GM18505 (cell line): ENCODE measurements at regions not wholly inside any gene's neighbourhood (a gene's known extent, or its start where the extent isn't known, plus 50 kb on each side); places are given as distances from the start of the nearest gene placed in this dataset.
"Not testable (repeated sequence)": the region's sequence is repeated elsewhere in the genome, so short reads cannot be mapped to it uniquely, and the experiment has no call there.

Experiments used
- ATAC-seq: cut with Tn5 transposase; IDR thresholded peaks from one replicate; pipeline ENCODE4 v1.9.1; 2021; ENCODE audit not compliant: unreplicated experiment
- POLR2A ChIP-seq: IDR thresholded peaks from 4 replicates; pipeline ENCODE4 v1.6.1; 2011; ENCODE audit warnings: borderline replicate concordance; ENCODE audit not compliant: insufficient read depth, insufficient read length; ENCODE audit errors: extremely low read depth

- no peak for ATAC-seq
Measured at GRCh38 chr2:235413064-235413463, 80.8 kb upstream of the AGAP1 start.

GRCh38 chr2:235414422-235414821 is 79.4 kb upstream of the AGAP1 start:
- no peak for TF ChIP-seq POLR2A
- no peak for ATAC-seq

More at GRCh38 chr2:235413064-235413463, 80.8 kb upstream of the AGAP1 start:
- no peak for TF ChIP-seq POLR2A

- no peak for ATAC-seq
- no peak for TF ChIP-seq POLR2A
Measured at GRCh38 chr2:235416858-235417499, 76.9 kb upstream of the AGAP1 start.

- no peak for TF ChIP-seq POLR2A
- no peak for ATAC-seq
Measured at GRCh38 chr2:235418918-235419317, 74.9 kb upstream of the AGAP1 start.

GRCh38 chr2:235419996-235420395 is 73.8 kb upstream of the AGAP1 start:
- TF ChIP-seq POLR2A = no peak
- ATAC-seq = no peak

GRCh38 chr2:235421618-235422017 is 72.2 kb upstream of the AGAP1 start:
- no peak for TF ChIP-seq POLR2A
- ATAC-seq = no peak

- TF ChIP-seq POLR2A = no peak
- ATAC-seq = no peak
Measured at GRCh38 chr2:235430366-235431083, 63.3 kb upstream of the AGAP1 start.

GRCh38 chr2:235432741-235433520 is 60.9 kb upstream of the AGAP1 start:
- TF ChIP-seq POLR2A = no peak
- no peak for ATAC-seq

GRCh38 chr2:235433860-235434259 is 60.0 kb upstream of the AGAP1 start:
- no peak for ATAC-seq
- TF ChIP-seq POLR2A = no peak

- TF ChIP-seq POLR2A = no peak
Measured at GRCh38 chr2:235439959-235440662, 53.7 kb upstream of the AGAP1 start.

GRCh38 chr2:235443580-235443979 is 50.3 kb upstream of the AGAP1 start:
- not testable (repeated sequence) for ATAC-seq

More at GRCh38 chr2:235439959-235440662, 53.7 kb upstream of the AGAP1 start:
- ATAC-seq = no peak
